ENCODE measurements at regions not wholly inside any gene's neighbourhood (a gene's known extent, or its start where the extent isn't known, plus 50 kb on each side); places are given as distances from the start of the nearest gene placed in this dataset.
"Not testable (repeated sequence)": the region's sequence is repeated elsewhere in the genome, so short reads cannot be mapped to it uniquely, and the experiment has no call there.

DNA sequence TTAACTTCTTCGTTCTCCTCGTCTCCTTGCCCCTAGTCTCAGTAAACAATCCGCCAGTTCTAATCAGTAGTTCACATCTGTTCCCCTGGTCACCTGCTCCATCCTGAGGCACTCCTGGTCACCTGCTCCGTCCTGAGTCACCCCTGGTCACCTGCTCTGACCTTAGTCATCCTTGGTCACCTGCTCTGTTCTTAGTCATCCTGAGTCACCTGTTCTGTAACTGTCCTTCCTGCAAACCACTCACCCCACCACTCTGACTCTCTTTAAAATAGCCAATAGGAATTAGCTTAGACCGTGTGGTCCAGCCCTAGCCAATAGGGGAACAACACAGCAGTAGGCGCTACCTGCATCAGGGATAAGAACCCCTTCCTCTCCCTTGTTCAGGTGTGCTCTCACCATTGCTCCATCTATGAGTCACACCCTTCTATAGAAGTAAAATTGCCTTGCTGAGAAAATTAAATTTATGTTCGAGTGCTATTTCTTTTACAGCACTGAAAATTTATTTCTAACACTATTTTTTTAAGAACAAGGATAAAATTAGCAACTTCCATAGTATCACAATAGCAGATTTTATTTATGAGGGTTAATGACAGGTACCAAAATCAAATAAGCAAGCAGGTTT is 237.6 kb upstream of the DIO3 start:
- TF ChIP-seq, protein P1, sequence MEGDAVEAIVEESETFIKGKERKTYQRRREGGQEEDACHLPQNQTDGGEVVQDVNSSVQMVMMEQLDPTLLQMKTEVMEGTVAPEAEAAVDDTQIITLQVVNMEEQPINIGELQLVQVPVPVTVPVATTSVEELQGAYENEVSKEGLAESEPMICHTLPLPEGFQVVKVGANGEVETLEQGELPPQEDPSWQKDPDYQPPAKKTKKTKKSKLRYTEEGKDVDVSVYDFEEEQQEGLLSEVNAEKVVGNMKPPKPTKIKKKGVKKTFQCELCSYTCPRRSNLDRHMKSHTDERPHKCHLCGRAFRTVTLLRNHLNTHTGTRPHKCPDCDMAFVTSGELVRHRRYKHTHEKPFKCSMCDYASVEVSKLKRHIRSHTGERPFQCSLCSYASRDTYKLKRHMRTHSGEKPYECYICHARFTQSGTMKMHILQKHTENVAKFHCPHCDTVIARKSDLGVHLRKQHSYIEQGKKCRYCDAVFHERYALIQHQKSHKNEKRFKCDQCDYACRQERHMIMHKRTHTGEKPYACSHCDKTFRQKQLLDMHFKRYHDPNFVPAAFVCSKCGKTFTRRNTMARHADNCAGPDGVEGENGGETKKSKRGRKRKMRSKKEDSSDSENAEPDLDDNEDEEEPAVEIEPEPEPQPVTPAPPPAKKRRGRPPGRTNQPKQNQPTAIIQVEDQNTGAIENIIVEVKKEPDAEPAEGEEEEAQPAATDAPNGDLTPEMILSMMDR (IDR thresholded peaks at IDR 0.05) = not testable (repeated sequence)
- TF ChIP-seq POLR2A (IDR thresholded peaks at IDR 0.05) = not testable (repeated sequence)

Measured in vagina (tissue), 2 donors.